ENCODE measurements at regions not wholly inside any gene's neighbourhood (a gene's known extent, or its start where the extent isn't known, plus 50 kb on each side); places are given as distances from the start of the nearest gene placed in this dataset.

GRCh38 chr15:53841651-53842050, 82.2 kb upstream of the WDR72 start:
- TF ChIP-seq CTCF (IDR thresholded peaks at IDR 0.05 in 2 of 3, conservative IDR thresholded peaks at IDR 0.05 in 1 of 3; ENCODE audit: control insufficient read depth in 2 of 3, extremely low read depth in 1 of 3, insufficient read depth in 1 of 3, low read depth in 3 of 3, low read length in 3 of 3) (no peak), BHLHE40 (IDR thresholded peaks at IDR 0.05; ENCODE audit: borderline replicate concordance in 1 of 2, low read depth in 2 of 2, low read length in 1 of 2) (no peak), IKZF1 (conservative IDR thresholded peaks at IDR 0.05) (no peak), ZNF274 (IDR thresholded peaks at IDR 0.05; ENCODE audit: insufficient read depth, insufficient read length) (no peak), MAX (IDR thresholded peaks at IDR 0.05; ENCODE audit: low read depth, low read length) (no peak), NBN (IDR thresholded peaks at IDR 0.05) (no peak), POLR2AphosphoS5 (IDR thresholded peaks at IDR 0.05; ENCODE audit: low read length) (no peak), TCF7 (IDR thresholded peaks at IDR 0.05; ENCODE audit: borderline replicate concordance) (no peak), RAD51 (IDR thresholded peaks at IDR 0.05) (no peak), POLR2A (IDR thresholded peaks at IDR 0.05; ENCODE audit: low read depth, low read length) (no peak), ZBTB33 (IDR thresholded peaks at IDR 0.05) (no peak)

Data from GM12878 (cell line).